ENCODE measurements at regions not wholly inside any gene's neighbourhood (a gene's known extent, or its start where the extent isn't known, plus 50 kb on each side); places are given as distances from the start of the nearest gene placed in this dataset.

DNA sequence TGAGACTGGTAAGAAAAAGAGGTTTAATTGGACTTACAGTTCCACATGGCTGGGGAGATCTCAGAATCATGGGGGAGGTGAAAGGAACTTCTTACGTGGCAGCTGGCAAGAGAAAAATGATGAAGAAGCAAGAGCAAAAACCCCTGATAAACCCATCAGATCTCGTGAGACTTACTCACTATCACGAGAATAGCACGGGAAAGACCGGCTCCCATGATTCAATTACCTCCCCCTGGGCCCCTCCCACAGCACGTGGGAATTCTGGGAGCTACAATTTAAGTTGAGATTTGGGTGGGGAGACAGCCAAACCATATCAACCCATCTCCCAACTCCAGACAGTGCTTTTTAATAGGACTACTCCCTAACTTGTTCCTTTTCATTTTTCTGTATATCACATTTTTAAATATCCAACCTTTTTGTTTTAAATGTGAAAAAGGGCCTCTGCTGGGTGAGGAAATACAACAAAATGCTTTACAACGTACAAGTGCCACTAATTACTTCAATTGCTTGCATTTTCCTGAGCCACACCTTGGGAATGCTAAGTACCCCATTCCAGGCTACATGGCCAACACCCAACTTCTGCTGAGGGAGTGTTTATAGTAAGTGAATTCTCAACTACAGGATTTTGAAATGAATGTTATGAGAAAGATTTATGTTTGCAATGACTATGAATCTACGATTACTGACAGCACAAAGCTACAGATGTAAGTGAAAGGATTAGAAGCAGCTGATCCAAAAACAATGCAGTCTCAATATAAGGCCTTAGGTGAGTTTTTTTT is 294.1 kb upstream of the CD180 start:
- no peak for TF ChIP-seq EZH2phosphoT487 (IDR thresholded peaks at IDR 0.05; ENCODE audit: low read depth, severe bottlenecking, unreplicated experiment)
- TF ChIP-seq, protein P1, sequence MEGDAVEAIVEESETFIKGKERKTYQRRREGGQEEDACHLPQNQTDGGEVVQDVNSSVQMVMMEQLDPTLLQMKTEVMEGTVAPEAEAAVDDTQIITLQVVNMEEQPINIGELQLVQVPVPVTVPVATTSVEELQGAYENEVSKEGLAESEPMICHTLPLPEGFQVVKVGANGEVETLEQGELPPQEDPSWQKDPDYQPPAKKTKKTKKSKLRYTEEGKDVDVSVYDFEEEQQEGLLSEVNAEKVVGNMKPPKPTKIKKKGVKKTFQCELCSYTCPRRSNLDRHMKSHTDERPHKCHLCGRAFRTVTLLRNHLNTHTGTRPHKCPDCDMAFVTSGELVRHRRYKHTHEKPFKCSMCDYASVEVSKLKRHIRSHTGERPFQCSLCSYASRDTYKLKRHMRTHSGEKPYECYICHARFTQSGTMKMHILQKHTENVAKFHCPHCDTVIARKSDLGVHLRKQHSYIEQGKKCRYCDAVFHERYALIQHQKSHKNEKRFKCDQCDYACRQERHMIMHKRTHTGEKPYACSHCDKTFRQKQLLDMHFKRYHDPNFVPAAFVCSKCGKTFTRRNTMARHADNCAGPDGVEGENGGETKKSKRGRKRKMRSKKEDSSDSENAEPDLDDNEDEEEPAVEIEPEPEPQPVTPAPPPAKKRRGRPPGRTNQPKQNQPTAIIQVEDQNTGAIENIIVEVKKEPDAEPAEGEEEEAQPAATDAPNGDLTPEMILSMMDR (IDR thresholded peaks at IDR 0.05; ENCODE audit: poor library complexity) = no peak
- TF ChIP-seq EZH2 (IDR thresholded peaks at IDR 0.05; ENCODE audit: borderline replicate concordance) = no peak

All from hepatocyte (in vitro differentiated cells).